Testis (tissue), 2 donors: ENCODE measurements at regions not wholly inside any gene's neighbourhood (a gene's known extent, or its start where the extent isn't known, plus 50 kb on each side); places are given as distances from the start of the nearest gene placed in this dataset.

Experiments used
- CTCF ChIP-seq, 3 experiments: fragments of 450-650 bp in 2 of 3; fragments of 200-600 bp in 1 of 3; sonication (generic) in 1 of 3; IDR thresholded peaks; one replicate each; pipeline ENCODE4 v1.5.1; 2016 to 2019; ENCODE audit warnings: antibody characterized with exemption in 3 of 3, mild to moderate bottlenecking in 2 of 3, moderate library complexity in 1 of 3
- POLR2A ChIP-seq: fragments of 450-650 bp; IDR thresholded peaks from one replicate; pipeline ENCODE4 v1.6.1; 2017; ENCODE audit warnings: antibody characterized with exemption, mild to moderate bottlenecking, moderate library complexity

- TF ChIP-seq CTCF (IDR thresholded peaks at IDR 0.05) (no peak), POLR2A (no peak)
Measured at GRCh38 chr5:136703036-136703435, 337.7 kb upstream of the TRPC7 start.
